Epithelial cell of esophagus (primary cell): ENCODE measurements at regions not wholly inside any gene's neighbourhood (a gene's known extent, or its start where the extent isn't known, plus 50 kb on each side); places are given as distances from the start of the nearest gene placed in this dataset.

Source experiments
- DNase-seq: peaks from one replicate; pipeline ENCODE4 v3.0.0; 2010; ENCODE audit warnings: low read depth
- H3K4me3 ChIP-seq: 2 replicates; pipeline ENCODE4 v1.5.1; 2011; ENCODE audit warnings: mild to moderate bottlenecking, low read length, control low read depth
- CTCF ChIP-seq: IDR thresholded peaks from 2 replicates; pipeline ENCODE4 v1.5.1; 2011; ENCODE audit warnings: low read depth, mild to moderate bottlenecking, low read length, control low read depth, inconsistent platforms; ENCODE audit not compliant: insufficient read depth; ENCODE audit errors: missing control alignments

GRCh38 chr10:108852211-108852610 lies 1071.1 kb downstream of the XPNPEP1 start:
- no peak for DNase-seq
- no peak overlapping the region for H3K4me3 ChIP-seq
- TF ChIP-seq CTCF = no peak

- H3K4me3 ChIP-seq = no peak overlapping the region
- DNase-seq = no peak
- no peak for TF ChIP-seq CTCF
These were observed 1073.0 kb downstream of the XPNPEP1 start for GRCh38 chr10:108850138-108850854.

- H3K4me3 ChIP-seq = no peak overlapping the region
- DNase-seq = no peak
- no peak for TF ChIP-seq CTCF
These were observed 1073.6 kb downstream of the XPNPEP1 start for GRCh38 chr10:108849688-108850087.

- no peak overlapping the region for H3K4me3 ChIP-seq
- TF ChIP-seq CTCF = no peak
- no peak for DNase-seq
These were observed 1074.1 kb downstream of the XPNPEP1 start for GRCh38 chr10:108849186-108849585.

- TF ChIP-seq CTCF = no peak
- no peak for DNase-seq
- no peak overlapping the region for H3K4me3 ChIP-seq
These were observed 1075.3 kb downstream of the XPNPEP1 start for GRCh38 chr10:108848046-108848445.

GRCh38 chr10:108840944-108841343 lies 1082.4 kb downstream of the XPNPEP1 start:
- DNase-seq = no peak
- TF ChIP-seq CTCF = no peak
- H3K4me3 ChIP-seq = no peak overlapping the region

GRCh38 chr10:108836362-108836761 lies 1086.9 kb downstream of the XPNPEP1 start:
- DNase-seq = no peak
- H3K4me3 ChIP-seq = no peak overlapping the region
- no peak for TF ChIP-seq CTCF
